ENCODE measurements at regions not wholly inside any gene's neighbourhood (a gene's known extent, or its start where the extent isn't known, plus 50 kb on each side); places are given as distances from the start of the nearest gene placed in this dataset.

DNA sequence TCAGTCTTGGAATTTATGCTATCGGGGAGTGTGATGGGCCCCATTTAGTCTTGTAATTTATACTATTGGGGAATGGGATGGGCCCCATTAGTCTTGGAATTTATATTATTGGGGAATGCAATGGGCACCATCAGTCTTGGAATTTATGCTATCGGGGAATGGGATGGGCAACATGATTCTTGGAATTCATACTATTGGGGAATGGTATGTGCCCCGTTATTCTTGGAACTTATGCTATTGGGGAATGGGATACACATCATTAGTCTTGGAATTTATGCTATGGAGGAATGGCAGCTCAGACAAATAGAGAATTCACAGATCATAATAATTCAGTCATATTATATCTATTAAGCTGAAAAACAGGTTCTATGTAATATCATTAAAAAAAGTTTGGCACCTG, 300.3 kb downstream of the SMOC2 start:
- TF ChIP-seq POLR2A (IDR thresholded peaks at IDR 0.05; ENCODE audit: low read depth, low read length) (no peak), TAF1 (IDR thresholded peaks at IDR 0.05; ENCODE audit: borderline replicate concordance, low read depth, low read length) (no peak), POLR2AphosphoS5 (IDR thresholded peaks at IDR 0.05; ENCODE audit: low read depth, low read length) (no peak)

Measured in GM12892 (cell line).